OCI-LY1 (cell line): ENCODE measurements at regions not wholly inside any gene's neighbourhood (a gene's known extent, or its start where the extent isn't known, plus 50 kb on each side); places are given as distances from the start of the nearest gene placed in this dataset.

ENCODE experiments used
- EZH2 ChIP-seq: fragments of 200-600 bp; sonication (generic), shearing (Covaris generic); IDR thresholded peaks from 2 replicates; pipeline ENCODE4 v1.8.0; 2017; ENCODE audit warnings: borderline replicate concordance, mixed run types, mild to moderate bottlenecking, antibody characterized with exemption, low read length, moderate library complexity, mixed read lengths
- TF ChIP-seq, protein P1 (sequence below): fragments of 200-600 bp; sonication (generic), shearing (Covaris generic); IDR thresholded peaks from 2 replicates; pipeline ENCODE4 v1.5.1; 2017; ENCODE audit warnings: mild to moderate bottlenecking, antibody characterized with exemption, low read length, moderate library complexity, mixed read lengths

DNA sequence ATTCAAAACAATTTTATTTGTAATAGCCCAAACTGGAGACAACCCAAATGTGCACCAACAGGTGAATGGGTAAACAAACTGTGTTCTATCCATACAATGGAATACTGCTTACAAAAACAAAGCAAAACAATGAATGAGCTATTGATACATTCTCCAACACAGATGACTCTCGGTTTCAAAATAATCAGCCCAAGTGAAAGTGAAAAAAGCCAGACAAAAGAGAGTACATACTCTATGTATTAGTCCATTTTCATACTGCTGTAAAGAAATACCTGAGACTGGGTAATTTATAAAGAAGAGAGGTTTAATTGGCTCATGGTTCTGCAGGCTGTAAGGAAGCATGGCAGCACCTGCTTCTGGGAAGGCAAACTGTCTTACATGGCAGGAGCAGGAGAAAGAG, 65.2 kb upstream of the LRCH1 start:
- TF ChIP-seq, protein P1, sequence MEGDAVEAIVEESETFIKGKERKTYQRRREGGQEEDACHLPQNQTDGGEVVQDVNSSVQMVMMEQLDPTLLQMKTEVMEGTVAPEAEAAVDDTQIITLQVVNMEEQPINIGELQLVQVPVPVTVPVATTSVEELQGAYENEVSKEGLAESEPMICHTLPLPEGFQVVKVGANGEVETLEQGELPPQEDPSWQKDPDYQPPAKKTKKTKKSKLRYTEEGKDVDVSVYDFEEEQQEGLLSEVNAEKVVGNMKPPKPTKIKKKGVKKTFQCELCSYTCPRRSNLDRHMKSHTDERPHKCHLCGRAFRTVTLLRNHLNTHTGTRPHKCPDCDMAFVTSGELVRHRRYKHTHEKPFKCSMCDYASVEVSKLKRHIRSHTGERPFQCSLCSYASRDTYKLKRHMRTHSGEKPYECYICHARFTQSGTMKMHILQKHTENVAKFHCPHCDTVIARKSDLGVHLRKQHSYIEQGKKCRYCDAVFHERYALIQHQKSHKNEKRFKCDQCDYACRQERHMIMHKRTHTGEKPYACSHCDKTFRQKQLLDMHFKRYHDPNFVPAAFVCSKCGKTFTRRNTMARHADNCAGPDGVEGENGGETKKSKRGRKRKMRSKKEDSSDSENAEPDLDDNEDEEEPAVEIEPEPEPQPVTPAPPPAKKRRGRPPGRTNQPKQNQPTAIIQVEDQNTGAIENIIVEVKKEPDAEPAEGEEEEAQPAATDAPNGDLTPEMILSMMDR: no peak
- TF ChIP-seq EZH2: no peak
